Activated CD8-positive, alpha-beta T cell treated with anti-CD3 and anti-CD28 coated beads for 36 hours (primary cell): ENCODE measurements at regions not wholly inside any gene's neighbourhood (a gene's known extent, or its start where the extent isn't known, plus 50 kb on each side); places are given as distances from the start of the nearest gene placed in this dataset.

ENCODE experiments used
- ATAC-seq: fragments of 200-7000 bp; cut with Tn5 transposase; one replicate; pipeline ENCODE4 v1.10.0; 2021; ENCODE audit warnings: mild to moderate bottlenecking, moderate library complexity
- CTCF ChIA-PET: fragments of 350-600 bp; sonication (Branson Sonifier 250); formaldehyde crosslinking; loops from one replicate; lab custom pipeline; 2021; ENCODE audit warnings: antibody characterized with exemption; lab: Charles Lee
- POLR2A ChIA-PET: fragments of 350-600 bp; sonication (Branson Sonifier 250); formaldehyde crosslinking; loops from one replicate; lab custom pipeline; 2021; ENCODE audit warnings: antibody characterized with exemption; lab: Charles Lee
- DNase-seq: peaks from one replicate; pipeline ENCODE4 v3.0.0-alpha.2; 2020
- H3K27ac Mint-ChIP-seq: one replicate; pipeline ENCODE4 v1.8.0; 2021; ENCODE audit warnings: mild to moderate bottlenecking, mixed read lengths
- H3K27me3 Mint-ChIP-seq: one replicate; pipeline ENCODE4 v1.8.0; 2021; ENCODE audit warnings: mixed read lengths
- H3K36me3 Mint-ChIP-seq: one replicate; pipeline ENCODE4 v1.8.0; 2021; ENCODE audit warnings: low read depth, mixed read lengths
- H3K4me1 Mint-ChIP-seq: one replicate; pipeline ENCODE4 v1.8.0; 2021; ENCODE audit warnings: low read depth, mixed read lengths
- H3K4me3 Mint-ChIP-seq: one replicate; pipeline ENCODE4 v1.8.0; 2021; ENCODE audit warnings: mild to moderate bottlenecking, moderate library complexity, mixed read lengths
- H3K9me3 Mint-ChIP-seq: one replicate; pipeline ENCODE4 v1.8.0; 2021; ENCODE audit warnings: mixed read lengths
- intact Hi-C: fragments of 100-400 bp; cut with micrococcal nuclease; formaldehyde crosslinking; loops from one replicate; pipeline ENCODE4 v1.10.0; 2022
- TF ChIP-seq, protein P1 (sequence below): fragments of 200-600 bp; IDR thresholded peaks from one replicate; pipeline ENCODE4 v1.8.0; 2022; ENCODE audit warnings: antibody characterized with exemption, mild to moderate bottlenecking

GRCh38 chr4:34854451-34854850, 1389.9 kb downstream of the ARAP2 start:
- intact Hi-C loops: no loop called here
- Mint-ChIP-seq H3K27ac (no peak overlapping the region), H3K27me3 (no peaks in the 10 kb centered on the region), H3K36me3 (no peaks in the 10 kb centered on the region), H3K9me3 (peaks cover 2% of the 10 kb centered on the region), H3K4me1 (no peaks in the 10 kb centered on the region), H3K4me3 (no peak overlapping the region)
- POLR2A ChIA-PET: no interaction called here
- ATAC-seq (no peak), DNase-seq (no peak)
- CTCF ChIA-PET: no interaction called here
- TF ChIP-seq, protein P1, sequence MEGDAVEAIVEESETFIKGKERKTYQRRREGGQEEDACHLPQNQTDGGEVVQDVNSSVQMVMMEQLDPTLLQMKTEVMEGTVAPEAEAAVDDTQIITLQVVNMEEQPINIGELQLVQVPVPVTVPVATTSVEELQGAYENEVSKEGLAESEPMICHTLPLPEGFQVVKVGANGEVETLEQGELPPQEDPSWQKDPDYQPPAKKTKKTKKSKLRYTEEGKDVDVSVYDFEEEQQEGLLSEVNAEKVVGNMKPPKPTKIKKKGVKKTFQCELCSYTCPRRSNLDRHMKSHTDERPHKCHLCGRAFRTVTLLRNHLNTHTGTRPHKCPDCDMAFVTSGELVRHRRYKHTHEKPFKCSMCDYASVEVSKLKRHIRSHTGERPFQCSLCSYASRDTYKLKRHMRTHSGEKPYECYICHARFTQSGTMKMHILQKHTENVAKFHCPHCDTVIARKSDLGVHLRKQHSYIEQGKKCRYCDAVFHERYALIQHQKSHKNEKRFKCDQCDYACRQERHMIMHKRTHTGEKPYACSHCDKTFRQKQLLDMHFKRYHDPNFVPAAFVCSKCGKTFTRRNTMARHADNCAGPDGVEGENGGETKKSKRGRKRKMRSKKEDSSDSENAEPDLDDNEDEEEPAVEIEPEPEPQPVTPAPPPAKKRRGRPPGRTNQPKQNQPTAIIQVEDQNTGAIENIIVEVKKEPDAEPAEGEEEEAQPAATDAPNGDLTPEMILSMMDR: no peak

DNA sequence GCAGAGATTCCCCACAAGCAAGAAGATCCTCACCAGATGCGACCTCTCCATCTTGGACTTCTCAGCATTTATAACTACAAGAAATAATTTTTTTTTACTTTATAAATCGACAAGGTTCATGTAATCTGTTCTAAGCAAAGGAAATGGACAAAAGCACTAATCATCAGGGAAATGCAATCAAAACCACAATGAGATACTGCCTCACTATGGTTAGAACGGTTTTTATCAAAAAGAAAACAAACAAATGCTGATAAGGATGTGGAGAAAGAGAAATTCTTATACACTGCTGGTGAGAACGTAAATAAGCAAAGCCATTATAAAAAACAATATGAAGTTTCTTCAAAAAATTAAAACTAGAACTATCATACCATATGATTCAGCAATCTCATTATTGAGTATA, 1382.6 kb downstream of the ARAP2 start:
- intact Hi-C loops: no loop called here
- ChIA-PET CTCF (no interaction called here), POLR2A (no interaction called here)
- no peak overlapping the region for H3K4me3 Mint-ChIP-seq
- H3K27me3 Mint-ChIP-seq: no peaks in the 10 kb centered on the region
- H3K27ac Mint-ChIP-seq: no peak overlapping the region
- no peaks in the 10 kb centered on the region for H3K4me1 Mint-ChIP-seq
- ATAC-seq (no peak), DNase-seq (no peak)
- TF ChIP-seq, protein P1: no peak
- H3K36me3 Mint-ChIP-seq: no peaks in the 10 kb centered on the region
- no peaks in the 10 kb centered on the region for H3K9me3 Mint-ChIP-seq

DNA sequence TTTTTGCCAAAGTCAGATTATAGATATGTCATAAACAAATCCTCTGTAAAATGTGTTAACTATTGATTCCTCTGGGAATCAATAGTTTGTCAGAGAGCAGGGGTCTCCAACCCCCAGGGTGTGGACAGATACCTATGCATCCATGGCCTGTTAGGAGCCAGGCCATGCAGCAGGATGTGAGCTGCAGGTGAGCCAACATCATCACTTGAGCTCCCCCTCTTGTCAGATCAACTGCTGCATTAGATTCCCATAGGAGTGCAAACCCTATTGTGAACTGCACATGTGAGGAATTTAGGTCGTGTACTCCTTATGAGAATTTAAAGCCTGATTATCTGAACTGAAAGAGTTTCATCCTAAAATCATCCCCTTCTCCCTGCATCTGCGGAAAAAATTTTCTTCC, 1365.4 kb downstream of the ARAP2 start:
- Mint-ChIP-seq H3K27me3 (no peaks in the 10 kb centered on the region), H3K4me1 (no peaks in the 10 kb centered on the region), H3K27ac (no peak overlapping the region), H3K9me3 (peaks cover 12% of the 10 kb centered on the region), H3K36me3 (no peaks in the 10 kb centered on the region), H3K4me3 (no peak overlapping the region)
- ChIA-PET POLR2A (no interaction called here), CTCF (no interaction called here)
- TF ChIP-seq, protein P1: no peak
- intact Hi-C loops: no loop called here
- no peak for DNase-seq
- ATAC-seq: no peak

- Mint-ChIP-seq H3K27ac (no peak overlapping the region), H3K36me3 (no peaks in the 10 kb centered on the region), H3K27me3 (no peaks in the 10 kb centered on the region), H3K9me3 (peaks cover 7% of the 10 kb centered on the region), H3K4me3 (no peak overlapping the region), H3K4me1 (no peaks in the 10 kb centered on the region)
- TF ChIP-seq, protein P1: no peak
- intact Hi-C loops: no loop called here
- POLR2A ChIA-PET: no interaction called here
- DNase-seq: no peak
- CTCF ChIA-PET: no interaction called here
- no peak for ATAC-seq
Measured at GRCh38 chr4:34880246-34880645, 1364.1 kb downstream of the ARAP2 start.

GRCh38 chr4:34891892-34892291, 1352.4 kb downstream of the ARAP2 start:
- intact Hi-C loops: no loop called here
- no peak for DNase-seq
- CTCF ChIA-PET: no interaction called here
- Mint-ChIP-seq H3K36me3 (no peaks in the 10 kb centered on the region), H3K27me3 (no peaks in the 10 kb centered on the region), H3K4me1 (no peaks in the 10 kb centered on the region), H3K9me3 (peaks cover 2% of the 10 kb centered on the region), H3K27ac (no peak overlapping the region), H3K4me3 (no peak overlapping the region)
- POLR2A ChIA-PET: no interaction called here
- TF ChIP-seq, protein P1: no peak
- ATAC-seq: no peak
